GM23248 (cell line): ENCODE measurements at regions not wholly inside any gene's neighbourhood (a gene's known extent, or its start where the extent isn't known, plus 50 kb on each side); places are given as distances from the start of the nearest gene placed in this dataset.

Source experiments
- EZH2 ChIP-seq: fragments of 200-600 bp; sonication (generic); IDR thresholded peaks from 2 replicates; pipeline ENCODE4 v1.6.1; 2018; ENCODE audit warnings: antibody characterized with exemption, mild to moderate bottlenecking; ENCODE audit not compliant: insufficient read depth, poor library complexity, severe bottlenecking
- EZH2phosphoT487 ChIP-seq: fragments of 200-600 bp; sonication (generic); IDR thresholded peaks from 2 replicates; pipeline ENCODE4 v1.6.1; 2018; ENCODE audit warnings: antibody characterized with exemption, moderate library complexity, mild to moderate bottlenecking, low read depth; ENCODE audit not compliant: insufficient read depth

- TF ChIP-seq EZH2 (no peak), EZH2phosphoT487 (no peak)
Measured at GRCh38 chr1:60483509-60483908, 409.9 kb upstream of the C1orf87 start.
